HG02981 (cell line): ENCODE measurements at regions not wholly inside any gene's neighbourhood (a gene's known extent, or its start where the extent isn't known, plus 50 kb on each side); places are given as distances from the start of the nearest gene placed in this dataset.
"Not testable (repeated sequence)": the region's sequence is repeated elsewhere in the genome, so short reads cannot be mapped to it uniquely, and the experiment has no call there.

ENCODE experiments used
- ATAC-seq: cut with Tn5 transposase; IDR thresholded peaks from one replicate; pipeline ENCODE4 v1.9.1; 2021; ENCODE audit warnings: mild to moderate bottlenecking, moderate library complexity; ENCODE audit not compliant: unreplicated experiment

DNA sequence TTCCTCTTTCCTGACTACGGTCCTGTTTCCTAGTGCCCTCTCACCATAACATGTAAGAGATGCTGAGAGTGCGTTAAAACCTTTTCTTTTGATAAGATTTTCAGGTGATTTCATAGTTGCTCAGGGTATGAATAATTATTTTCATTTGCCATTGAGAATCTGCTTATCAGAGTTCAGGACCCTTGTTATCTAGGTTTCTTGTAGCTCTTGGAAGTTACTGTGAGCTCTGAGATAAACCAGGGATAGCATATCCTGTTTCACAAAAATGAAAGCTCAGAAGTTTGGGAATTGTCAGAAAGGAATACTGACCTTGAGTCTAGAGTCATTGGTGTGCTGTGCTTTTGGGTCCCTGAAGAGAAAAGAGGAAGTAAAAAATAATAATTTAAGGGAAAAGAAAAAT, 76.8 kb upstream of the PRKG1 start:
- no peak for ATAC-seq

GRCh38 chr10:50999163-50999562, 75.1 kb upstream of the PRKG1 start:
- no peak for ATAC-seq

- ATAC-seq, result no peak
Observed at GRCh38 chr10:51000164-51000563, 74.1 kb upstream of the PRKG1 start.

- ATAC-seq, result no peak
Observed at GRCh38 chr10:51000976-51001375, 73.3 kb upstream of the PRKG1 start.

DNA sequence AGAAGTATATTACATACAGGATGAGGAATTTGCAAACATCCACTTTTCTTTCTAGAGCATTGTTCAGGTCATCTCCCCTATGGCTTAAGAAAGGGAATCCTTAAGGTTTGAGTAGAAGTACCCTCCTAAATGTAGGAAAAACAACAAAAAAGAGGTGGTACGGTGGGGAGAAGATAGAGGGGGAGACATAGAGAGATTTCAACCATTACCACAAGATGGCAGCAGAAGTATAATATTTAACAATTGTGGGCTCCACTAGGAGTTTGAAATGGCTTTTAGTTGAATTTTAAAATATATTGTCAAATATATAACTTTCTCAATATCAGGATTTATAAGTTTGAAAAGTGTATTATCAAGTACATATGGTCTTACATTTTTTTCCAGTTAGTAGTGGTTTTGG, 72.7 kb upstream of the PRKG1 start:
- no peak for ATAC-seq

DNA sequence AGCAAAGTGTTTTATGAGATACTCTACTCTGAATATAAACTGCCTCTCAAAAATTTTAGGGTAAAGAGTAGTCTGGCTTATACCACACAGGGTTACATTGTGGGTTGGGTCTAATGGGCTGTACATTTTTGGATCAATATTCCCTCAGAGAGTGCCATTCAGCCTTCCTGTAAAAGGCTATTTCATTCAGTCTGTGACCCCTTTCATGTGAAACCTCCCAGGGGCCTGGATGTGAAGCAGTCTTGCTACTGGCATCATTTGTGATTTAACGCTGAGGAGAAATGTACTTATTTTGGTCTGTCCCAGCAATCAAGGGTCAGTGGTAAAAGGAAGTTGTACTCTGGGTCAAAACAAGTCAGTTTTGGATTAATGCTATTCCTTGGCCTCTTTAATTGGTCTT, 71.8 kb upstream of the PRKG1 start:
- ATAC-seq, result no peak

GRCh38 chr10:51004776-51005175, 69.5 kb upstream of the PRKG1 start:
- ATAC-seq, result no peak

DNA sequence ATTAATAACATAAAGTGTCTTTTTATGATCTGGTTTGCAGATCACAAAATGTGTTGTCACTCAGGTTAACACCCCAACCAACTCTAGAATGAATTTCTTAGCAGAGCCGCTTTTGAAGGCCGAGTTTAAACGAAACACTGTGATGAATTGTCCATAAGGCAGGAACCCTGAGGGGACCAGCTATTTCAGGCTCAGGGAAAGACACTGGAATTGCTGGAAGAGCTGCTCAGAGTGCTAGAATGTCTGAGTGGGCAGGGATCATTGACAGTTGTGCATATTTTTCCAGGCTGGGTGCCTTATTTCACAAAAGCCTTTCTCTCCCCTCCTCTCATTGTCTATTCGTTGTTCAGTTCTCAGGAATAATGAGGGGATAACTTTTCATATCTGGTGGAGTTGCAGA, 68.7 kb upstream of the PRKG1 start:
- no peak for ATAC-seq

GRCh38 chr10:51006686-51007085, 67.6 kb upstream of the PRKG1 start:
- ATAC-seq, result no peak

GRCh38 chr10:51007781-51008180, 66.5 kb upstream of the PRKG1 start:
- ATAC-seq, result no peak

DNA sequence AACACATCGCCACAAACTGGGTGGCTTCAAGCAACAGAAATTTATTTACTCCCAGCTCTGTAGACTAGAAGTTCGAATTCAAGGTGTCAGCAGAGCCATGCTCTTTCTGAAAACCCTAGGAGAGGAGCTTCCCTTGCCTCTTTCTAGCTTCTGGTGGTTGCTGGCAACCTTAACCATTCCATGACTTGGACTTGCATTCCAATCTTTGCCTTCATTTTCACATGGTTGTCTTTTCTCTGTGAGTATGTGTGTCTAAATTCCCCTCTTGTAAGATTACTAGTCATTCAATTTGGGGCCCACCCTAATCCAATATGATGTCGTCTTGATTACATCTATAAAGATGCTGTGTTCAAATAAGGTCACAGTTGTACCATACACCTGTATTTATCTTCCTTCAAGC, 65.9 kb upstream of the PRKG1 start:
- no peak for ATAC-seq

DNA sequence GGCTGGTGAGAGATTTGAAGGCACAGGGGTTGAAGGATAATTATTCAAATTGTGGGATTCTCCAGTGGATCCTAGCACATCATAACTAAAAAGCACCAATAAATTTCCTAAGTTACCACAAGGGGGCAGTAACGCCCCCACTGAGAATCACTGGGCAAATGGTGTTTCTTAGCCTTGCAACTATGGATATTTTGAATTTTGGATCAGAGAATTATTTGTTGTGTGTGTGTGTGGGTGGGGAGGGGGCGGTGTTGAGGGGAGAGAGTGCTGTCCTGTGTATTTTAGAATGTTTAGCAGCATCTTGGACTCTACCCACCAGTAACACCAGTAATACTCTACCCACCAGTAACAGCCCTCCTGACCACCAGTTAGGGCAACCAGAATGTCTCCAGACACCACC, 63.3 kb upstream of the PRKG1 start:
- peak; percentile 61 for ATAC-seq

GRCh38 chr10:51012073-51012472, 62.2 kb upstream of the PRKG1 start:
- no peak for ATAC-seq

DNA sequence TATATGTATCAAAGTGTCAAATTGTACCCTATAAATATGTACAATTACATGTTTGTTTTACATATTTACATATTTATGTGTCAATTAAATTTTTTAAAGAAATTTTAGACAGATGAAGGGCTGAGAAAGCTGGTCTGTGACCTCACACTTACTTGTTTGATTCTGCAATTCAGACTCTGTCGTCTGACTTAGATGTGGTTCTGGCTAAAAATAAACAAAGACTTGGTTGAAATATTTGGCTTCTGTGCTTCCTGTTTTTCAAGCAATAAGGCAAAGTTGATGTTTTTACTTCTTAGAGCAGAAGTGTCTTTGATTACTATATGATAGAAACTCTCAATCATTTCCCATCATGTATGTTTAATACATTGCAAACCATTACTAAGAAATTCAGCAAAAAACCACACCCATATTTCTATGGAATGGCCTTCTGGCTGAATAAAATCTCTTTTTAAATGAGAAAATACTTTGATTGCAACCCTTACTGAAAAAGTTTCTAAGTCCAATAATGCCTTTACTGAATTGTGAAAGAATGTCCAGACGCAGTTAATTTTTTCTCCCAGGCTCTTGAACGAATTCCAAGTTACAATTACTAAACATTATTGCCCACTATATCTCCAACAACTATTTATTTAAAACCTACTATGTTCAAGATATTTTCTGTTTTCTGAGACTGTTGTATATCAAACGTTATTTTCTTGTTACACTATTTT, 59.5 kb upstream of the PRKG1 start:
- ATAC-seq, result no peak

DNA sequence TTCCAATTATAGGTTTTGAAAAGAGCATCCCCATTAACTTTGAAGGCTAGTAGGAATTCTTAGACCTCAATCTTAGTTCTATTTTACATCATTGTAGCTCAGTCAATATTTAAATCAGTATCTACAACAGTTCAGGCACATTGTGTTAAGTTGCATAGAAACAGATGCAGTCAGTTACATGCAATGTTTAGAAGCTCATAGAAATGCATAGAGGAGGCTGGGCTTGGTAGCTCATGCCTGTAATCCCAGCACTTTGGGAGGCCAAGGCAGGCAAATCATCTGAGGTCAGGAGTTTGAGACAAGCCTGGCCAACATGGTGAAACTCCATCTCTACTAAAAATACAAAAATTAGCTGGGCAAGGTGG, 58.9 kb upstream of the PRKG1 start:
- not testable (repeated sequence) for ATAC-seq

- no peak for ATAC-seq
Observed at GRCh38 chr10:51020200-51020599, 54.1 kb upstream of the PRKG1 start.

DNA sequence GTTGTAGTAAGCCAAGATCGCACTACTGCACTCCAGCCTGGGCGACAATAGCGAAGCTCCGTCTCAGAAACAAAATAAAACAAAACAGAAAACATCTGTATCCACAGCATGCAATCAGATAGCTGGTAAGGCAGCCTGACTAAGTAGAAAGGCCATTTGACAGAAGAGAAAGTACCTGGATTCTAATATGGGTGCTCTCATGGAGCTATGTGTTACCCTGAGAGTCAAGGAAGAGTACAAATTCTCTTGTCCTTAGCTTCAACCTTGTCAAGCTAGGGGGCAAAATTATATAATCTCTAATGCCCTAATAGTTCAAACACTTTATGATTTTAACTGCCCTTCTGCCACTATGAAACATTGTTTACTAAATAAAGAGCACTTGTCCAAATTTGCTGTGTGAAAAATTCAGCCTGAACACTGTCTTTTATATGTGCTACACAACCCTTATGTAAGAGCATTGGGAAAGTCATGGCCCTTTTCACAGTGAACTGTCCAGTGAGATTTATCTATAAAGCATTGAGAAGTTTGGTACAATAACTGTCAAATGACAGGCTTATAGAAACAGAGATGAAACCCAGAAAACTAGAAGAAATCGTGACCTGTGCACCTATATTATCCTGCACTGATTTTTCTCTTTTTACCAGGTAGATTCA, 51.2 kb upstream of the PRKG1 start:
- ATAC-seq, result no peak

- ATAC-seq, result no peak
Observed at GRCh38 chr10:51023636-51024035, 50.7 kb upstream of the PRKG1 start.
